ENCODE measurements at regions not wholly inside any gene's neighbourhood (a gene's known extent, or its start where the extent isn't known, plus 50 kb on each side); places are given as distances from the start of the nearest gene placed in this dataset.

DNA sequence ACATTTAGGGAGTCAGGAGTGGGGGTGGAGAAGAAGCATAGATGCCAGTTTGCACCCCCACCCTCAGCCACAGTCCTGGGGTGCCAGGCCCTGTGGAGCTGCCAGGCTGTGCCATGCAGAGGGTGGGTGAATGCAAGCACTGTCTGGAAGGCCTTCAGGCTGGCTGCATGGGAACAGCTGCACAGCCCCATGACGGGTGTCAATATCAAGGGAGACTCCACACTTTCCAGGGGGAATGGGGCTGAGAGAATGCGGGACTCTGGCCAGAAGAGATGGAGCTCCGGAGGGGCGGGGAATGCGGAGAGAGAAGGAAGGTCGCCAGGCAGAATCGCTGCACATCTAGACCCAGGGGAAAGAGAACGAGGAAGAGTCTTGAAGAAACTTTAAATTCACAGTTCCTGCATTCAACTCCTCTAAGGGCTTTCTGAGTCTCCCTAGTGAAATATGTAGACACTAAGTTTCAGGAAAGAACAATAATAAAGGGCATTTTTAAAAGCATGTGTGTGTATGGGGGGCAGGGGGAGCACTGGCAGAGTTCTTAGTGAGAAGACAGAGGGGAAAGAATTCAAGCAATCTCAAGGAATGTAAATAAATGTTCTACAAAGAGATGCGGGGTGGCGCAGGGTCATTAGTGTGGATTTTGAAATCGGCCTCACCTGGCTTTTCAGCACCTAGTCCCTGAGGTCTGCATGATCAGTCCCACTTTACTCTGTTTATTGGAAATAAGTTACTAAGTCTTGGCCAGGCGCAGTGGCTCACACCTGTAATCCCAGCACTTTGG is 59.1 kb downstream of the BOD1 start:
- no peak for DNase-seq

DNA sequence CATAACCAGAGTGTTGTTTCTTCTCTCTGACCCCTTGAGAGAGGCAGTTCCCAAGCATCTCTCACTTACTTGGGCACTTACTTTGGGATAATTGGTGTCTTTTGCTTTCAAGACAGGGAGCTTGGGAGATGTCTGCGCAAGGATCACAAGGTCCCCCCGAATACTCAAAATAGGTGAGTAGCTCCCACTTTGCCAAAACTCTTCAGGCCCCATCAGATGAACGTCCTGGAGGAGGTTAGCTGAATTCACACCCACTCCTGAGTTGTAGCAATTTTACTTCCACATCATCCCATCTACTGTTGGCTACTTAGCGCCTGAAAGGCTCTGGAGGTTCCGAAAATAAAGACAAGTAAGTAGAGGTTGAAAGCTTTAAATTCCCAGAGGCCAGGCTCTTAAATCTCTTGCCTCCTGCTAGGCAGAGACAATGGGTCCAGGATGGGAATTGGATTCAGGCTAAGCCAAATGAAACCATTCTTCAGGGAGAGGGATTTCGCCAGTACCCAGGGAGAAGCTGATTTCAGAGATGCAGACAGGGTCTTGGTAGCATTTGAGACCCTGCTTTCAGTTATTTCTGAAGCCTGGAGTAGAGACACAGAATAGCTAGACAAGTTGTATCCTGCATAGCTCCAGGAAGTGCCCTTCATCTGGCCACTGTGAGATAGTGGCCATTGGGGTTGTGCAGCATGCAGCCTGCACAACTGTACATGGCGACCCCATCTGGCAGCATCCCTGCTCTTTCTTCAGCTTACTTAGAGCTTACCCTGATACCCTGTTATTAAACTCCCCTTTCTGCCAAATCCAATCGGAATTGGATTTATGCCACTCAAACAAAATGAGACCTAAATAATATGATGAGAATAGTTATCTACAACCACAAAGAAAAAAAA is 60.1 kb downstream of the BOD1 start:
- DNase-seq = no peak

DNA sequence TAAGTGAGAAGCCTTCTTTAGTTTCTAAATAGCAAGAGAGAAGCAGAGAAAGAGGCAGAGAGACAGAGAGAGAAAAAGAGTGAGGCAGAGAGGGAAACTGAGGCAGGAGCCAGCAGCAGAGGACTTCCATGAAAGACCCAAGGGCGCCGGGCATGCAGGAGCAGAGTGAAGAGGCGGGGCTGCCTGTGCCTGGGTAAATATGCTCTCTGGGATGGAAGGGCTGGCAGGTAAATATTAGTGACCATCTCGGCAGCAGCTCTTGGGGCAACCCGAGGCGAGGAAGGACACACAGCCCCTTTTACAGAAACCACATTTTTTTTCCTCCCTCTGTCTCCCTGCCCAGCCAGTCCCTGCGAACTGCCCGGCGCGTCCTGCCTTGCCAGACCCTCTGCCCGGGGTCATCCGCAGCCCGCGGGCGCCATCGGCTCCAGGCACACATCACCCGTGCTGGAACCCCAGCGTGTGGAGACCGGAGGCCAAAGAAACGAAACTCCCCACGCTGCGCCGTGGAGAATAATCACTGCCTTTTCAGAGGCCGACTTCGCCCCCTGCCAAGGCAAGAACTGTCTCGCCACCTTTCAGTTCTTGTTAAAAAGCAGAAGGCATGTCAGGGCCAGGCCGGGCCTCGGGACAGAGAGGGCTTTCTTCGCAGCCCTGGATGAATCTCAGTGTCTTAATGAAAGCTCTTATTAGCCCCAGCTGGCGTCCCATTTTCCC is 61.3 kb downstream of the BOD1 start:
- no peak for DNase-seq

DNA sequence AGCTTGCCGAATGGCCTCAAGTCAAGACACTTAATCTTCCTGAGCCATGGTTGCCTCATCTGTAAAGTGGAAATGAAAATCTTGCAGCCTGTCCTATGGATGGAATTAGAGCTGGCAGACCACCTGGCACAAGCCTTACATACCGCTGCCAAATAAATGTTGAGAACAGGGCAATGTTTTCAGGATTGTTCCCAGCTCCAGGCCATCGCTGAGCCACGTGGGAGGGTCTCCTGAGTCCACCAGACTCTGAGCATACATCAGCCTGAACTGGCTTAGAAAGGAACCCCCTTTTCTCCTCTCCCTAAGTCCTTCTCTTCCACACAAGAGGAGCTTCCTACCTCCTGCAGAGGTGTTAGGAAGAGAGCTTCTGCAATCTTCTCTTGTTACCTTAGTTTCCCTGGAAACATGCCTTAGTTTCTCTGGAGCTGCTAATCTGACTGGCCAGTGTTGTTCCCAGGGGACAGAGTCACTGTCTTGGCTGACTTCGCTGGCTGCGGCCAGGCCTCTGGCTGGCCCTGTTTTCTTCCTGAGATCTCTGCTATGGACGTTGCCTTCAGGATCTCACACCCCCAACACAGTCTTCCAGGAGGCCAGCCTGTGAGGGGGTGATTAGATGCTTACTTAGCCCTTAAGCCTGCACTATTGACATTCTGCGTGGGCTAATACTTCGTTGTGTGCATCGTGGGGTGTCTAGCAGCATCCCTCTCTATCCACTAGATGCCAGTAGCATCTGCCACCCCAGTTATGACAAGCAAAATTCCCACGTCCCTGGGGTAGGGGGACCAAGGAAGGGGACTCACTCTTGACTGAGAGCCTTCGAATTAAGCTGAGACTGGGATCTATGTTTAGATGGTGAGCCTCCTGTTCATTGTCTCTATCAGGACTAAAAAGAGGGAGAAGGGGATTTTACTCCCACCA is 62.2 kb downstream of the BOD1 start:
- no peak for DNase-seq

DNA sequence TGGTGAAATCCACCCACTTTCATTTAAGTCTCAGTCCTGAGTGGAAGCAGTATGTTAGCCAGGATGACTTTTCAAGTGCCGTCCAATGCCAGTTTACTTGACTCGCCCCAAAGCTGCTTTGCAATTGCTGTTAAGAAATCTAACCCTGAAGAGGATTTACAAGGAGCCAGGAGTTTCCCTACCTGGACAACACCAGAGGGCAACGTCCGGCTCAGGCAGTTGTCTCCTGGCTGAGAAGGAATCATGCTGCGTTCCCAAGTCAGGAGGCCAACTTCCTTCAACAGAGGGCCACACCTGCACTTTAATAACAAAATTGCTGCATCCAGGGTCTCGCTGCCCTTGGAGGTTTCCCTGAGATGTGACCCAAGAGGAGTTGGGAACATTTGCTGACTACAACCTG is 65.8 kb downstream of the BOD1 start:
- DNase-seq = no peak

DNA sequence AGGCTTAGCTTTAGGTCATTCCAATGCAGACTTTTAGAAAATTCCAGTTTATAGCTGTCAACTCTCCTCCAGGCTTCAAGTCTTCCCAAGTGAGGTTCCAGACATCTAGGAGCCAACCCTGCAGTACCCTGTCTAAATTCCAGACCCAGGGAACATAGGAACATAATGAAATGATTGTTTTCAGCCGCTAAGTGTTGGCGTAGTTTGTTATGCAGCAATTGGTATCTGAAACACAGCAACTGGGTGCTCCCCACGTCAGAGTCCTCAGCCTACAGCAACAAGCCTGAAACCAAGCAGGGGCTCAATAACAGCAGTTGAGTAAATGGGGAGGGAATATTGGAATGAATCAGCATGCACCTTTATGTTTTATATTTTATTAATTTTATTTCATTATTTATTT is 66.8 kb downstream of the BOD1 start:
- no peak for DNase-seq

DNA sequence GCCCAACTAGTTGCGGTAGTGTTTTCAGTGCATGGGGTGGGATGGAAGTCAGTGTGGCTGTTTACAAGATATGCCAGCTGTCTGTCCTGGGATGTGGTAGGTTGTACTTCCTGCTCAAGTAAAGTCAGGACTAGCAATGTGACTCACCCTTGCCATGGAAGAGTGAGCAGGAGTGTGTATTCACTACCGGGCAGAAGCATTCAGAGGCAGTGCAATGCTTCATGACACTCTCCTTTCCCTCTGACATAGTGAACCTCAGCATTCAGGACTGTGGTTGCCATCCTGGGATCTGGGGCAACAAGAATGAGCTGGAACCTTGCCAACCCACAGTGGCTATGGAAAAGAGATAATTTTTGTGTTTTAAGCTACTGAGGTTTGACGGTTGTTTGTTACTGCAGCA is 68.9 kb downstream of the BOD1 start:
- DNase-seq = no peak

DNA sequence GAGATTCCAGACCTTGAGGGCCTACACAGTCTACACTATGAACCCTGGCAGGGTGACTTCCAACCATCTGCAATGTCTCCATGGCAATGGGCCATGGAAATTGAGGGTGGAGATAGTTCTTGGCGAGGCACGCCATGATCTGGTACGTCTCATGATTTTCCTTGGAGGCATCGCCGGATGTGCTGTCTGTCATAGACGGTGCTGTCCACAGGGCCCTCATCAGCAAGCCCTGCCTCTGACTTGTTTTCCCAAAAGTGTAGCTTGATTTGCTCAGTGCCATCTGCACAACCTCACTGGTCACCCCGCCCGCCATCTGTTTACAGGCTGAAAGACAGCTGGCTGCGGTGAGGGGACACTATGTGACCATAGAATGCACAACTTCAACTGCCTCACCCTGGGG is 73.5 kb downstream of the BOD1 start:
- DNase-seq = no peak

DNA sequence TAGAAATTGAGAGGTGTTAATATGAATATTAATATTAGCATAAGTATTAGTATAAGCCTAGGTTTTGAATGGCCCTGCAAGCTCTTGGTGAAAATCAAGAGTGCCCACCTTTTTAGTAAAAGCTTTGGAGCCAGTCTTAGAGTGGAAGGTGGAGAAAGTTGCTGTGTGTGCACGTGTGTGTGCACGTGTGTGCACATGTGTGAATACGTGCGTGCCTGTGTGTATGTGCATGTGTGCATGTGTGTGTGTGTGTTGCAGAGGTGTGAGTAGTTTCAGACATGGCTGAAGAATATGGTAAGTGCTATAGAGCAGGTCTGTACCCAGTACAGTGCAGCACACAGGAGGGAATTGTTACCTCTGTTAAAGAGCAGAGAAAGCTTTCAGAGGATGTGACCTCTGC is 74.3 kb downstream of the BOD1 start:
- DNase-seq = no peak

DNA sequence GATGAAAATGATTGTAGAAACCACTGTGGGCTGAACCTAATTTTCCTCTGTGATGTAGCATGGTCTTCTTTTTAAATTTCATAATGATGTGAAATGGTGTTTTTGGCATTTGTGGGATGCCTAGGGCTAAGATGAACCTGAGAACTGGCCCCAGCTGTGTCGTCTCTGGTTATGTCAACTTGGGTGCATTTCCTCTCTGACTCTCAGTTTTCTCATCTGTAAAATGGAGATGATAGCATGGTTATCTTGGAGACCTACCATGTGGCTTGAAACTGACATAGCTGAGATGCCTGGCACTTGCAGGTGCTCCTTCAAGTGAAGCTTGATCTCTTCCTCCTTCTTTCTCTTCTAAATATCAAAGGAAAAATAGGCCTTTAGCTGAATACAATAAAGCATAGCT is 77.8 kb downstream of the BOD1 start:
- DNase-seq = no peak

DNA sequence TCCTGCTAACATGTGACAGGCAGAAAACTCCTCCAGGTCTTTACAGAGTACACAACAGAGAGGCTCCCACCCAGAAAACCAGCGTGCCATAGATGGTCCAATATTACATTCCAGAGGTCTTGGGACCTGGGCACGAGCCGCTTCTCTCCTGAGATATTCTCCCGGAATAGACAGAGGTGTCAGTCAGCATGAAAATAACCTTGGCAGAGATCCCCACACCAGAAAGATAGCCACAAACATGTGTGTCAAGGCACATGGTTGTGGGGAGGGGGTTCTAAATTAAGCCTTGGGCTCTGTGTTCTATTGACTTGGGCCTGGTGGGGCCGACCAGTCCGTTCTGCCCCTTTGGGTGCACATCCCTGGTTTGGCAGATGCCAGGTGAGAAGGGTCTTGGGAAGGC is 78.4 kb downstream of the BOD1 start:
- no peak for DNase-seq

DNA sequence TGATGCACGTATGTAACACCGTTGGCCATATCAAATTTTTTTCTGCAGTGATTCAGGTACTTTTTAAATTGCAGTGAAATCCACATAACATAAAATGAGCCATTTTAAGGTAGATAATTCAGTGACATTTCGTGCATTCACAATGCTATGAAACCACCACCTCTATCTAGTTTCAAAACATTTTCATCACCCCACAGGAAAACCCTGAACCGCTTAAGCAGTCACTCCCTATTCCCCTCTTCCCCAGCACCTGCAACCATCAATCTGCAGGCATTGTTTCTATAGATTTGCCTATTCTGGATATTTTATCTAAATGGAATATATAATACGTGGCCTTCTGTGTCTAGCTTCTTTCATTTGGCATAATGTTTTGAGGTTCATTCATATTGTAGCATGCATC is 79.2 kb downstream of the BOD1 start:
- DNase-seq = no peak

DNA sequence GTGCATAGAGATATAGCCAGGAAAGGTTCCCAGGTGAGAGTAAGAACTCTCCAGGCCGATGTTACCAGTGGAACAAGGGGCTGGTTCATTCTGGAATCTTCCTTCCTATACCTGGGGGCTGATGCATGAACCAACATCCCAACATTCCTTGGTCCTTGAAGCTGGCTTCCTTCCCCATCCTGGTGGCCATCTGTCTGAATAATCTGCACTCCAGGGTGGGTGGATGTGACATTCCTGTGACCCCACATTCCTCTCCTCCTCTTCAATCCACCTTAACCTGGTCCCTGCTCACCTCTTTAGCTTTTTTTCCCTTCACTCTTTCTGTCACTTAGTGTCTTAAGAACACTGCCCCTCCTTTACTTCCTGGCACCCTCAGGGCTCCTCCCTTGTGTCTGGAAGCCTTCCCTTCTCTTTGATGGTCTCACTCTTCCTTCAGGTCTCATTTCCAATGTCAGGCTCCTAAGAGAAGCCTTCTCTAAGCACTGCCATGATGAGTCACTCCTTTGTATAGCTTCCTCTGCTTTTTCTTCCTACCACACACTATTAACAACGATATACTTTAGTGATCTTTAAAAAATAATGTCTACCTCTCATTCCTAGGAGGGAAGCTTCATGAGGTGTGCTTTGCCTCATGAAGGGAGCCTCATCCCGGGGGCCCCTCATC is 80.3 kb downstream of the BOD1 start:
- no peak for DNase-seq

DNA sequence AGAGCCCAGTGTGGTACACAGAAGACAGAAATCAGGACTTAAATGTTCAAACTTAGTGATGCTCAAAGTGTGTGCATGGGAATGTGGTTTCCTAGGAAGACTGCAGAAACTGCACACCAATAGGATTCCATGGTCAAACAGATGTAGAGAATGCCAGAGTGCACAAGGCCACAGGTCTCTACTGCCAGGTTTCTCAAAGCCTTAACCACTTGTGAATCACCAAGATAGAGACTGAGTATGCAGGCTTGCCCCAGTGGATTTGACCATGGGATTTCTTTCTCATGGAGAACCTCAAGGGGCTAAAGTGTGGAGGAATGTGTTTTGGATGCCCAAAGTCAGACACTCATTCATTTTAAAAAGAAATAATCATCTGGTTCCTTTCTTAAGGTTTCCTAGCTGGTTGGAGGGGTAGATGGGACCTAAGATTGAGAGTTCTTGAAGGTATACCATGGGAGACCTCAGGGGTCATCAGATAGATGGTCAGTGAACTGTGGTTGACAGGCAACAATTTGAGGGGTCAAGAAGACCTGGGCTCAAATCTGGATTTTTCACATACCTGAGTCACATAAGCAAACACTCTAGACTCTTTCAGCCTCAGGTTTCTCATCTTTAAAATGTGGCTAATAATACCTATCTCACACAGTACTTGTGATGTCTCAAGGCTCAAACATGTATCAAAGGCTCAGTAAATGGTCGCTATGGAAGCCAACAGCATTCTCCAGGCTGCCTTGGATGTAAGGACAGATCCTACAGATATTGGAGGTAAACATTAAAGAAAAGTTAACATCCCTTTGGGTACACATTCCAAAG is 81.1 kb downstream of the BOD1 start:
- no peak for DNase-seq

DNA sequence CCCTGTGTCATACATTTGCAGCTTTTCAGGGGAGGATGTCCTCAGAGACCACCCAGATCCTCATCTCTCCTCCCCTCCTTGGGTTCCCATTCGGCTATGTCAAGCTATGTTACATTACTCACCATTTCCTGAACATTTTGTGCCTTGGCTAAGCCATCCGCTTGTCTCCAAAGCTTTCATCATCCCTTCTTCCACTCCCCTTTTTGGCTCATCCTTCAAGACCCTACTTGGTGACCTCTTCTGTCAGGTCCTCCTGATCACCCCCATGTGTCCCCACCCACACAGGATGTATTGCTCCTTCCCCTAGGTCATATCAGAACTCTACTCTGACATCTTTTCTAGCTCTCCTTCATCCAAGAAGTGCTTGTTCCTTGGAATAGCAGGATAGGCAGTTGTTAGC is 81.8 kb downstream of the BOD1 start:
- DNase-seq = no peak

DNA sequence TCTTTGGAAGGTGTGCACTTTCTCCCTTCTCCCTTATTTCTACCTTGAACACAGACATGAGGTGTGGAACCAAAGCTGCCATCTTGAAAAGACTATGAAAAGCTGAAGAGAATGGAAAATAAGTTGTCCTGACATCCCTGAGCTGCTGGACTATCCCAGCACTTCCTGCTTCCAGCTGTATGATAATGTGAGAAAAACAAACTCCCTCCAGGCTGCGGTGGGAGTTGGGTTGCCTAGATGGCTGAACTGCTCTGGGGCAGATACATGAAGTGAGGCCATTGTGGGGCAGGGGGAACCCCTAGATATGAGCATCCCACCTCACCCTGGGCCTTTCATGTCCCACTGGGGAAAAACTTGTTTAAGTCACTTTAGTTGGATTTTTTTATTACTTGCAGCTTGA is 82.4 kb downstream of the BOD1 start:
- no peak for DNase-seq

DNA sequence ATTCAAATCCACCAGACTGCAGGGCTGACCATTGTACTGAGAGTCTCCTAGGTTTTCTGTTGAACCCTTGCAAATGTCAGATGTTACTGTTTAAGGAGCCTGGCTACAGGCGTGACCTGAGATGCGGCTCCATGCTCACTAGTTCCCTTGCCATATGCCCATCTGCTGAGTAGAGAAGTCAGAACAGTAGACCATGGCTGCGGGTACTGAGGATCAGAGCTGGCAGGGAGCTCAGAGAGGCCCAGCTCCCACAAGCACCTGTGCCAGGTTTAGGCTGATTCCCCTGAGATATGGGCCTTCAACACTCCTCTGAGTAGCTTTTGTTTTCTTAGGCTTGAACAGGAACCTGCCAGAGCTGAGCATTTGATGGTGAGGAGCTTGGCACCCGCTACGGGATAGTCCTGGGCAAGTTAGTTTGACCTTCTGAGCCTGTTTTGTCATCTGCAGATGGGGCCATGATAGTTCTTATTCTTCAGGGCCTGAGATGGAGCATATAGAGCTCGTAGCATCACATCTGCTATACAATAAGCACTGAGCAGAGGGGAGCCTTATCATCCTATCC is 83.7 kb downstream of the BOD1 start:
- DNase-seq = no peak

DNA sequence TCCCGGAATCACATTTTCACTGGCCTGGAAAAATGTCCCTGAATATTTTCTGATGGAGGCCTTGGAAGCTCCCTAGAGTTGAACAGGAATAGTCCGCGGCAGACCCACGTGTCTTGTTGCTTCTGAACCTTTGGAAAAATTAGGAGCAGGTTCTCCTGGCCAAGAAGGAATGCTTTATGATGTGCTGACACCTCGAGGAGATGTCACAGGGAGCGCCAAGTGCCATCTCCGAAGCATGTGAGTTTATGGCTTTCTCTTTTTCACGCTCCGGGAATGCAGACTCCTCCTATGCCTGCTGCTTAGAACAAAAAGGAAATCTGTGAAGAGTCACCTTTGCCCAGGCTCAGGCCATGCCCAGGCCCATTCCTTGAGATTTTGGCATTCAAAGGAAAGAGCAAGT is 84.6 kb downstream of the BOD1 start:
- DNase-seq = no peak

DNA sequence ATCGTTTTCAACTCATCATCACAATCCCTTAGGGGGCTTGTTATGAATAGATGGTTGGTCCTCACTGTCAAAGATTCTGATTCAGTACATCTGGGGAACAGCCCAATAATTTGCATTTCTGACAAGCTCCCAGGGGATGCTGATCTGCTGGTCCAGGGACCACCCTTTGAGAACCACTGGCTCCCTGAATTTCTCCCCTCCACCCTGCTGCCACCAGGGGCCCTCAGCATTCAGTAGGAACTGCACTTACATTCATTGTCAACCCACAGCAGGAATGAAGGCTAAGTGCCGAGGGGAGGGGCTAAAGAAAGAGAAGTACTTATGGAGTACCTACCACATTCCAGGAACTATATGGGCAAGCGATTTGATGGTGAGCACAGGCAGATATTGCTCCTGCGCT is 85.9 kb downstream of the BOD1 start:
- peak; percentile 24 for DNase-seq

DNA sequence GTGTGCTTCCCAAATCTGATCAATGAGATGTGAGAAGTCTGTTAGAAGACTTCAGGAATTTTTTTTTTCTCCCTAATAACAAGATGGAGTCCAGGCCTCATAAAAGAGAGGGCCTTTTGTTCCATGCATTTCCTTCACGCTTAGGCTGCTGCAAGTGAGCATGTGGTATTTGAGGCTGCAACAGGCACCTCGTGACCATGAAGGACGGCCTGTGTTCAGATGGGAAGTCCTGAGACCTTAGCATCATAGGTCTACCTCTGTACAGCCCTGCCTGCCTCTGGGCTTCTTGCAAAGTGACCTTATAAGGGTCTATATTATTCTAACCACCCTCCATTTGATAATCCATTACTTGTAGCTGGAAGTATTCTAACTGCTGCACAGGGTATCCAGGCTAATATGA is 86.6 kb downstream of the BOD1 start:
- DNase-seq = no peak

DNA sequence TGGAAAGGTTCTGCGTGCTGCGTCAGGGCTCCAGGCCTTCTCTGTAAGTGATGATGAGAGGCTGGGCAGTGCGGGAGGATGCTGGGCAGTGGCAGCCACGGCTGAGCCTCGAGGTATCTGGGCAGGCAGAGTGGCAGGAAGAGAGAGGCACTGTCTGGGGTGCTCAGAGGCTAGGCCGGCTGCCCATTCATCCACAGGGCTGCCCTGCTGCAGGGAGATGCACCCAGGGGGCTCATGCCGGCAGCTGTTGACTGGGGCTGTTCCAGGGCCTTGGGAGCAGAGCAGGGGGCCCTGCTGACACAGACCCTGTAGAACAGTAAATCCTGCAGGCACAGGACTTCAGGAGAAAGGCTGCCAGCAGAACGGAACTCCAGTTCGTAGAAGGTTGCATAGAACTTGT is 88.8 kb downstream of the BOD1 start:
- DNase-seq = no peak

Data from NCI-H82 (cell line).